ENCODE measurements at regions not wholly inside any gene's neighbourhood (a gene's known extent, or its start where the extent isn't known, plus 50 kb on each side); places are given as distances from the start of the nearest gene placed in this dataset.

GRCh38 chr2:60214626-60214875 lies 338.9 kb downstream of the BCL11A start:
- no peaks in the 10 kb centered on the region for H3K36me3 ChIP-seq (ENCODE audit: control insufficient read depth in 2 of 4, insufficient read depth in 4 of 4, low read length in 3 of 4)
- H2AFZ ChIP-seq (ENCODE audit: low read length): no peak overlapping the region
- ChIA-PET CTCF (ENCODE audit: partially characterized antibody) (interaction anchor here (1.5 kb wide), 1 partner anchor 367 kb away, joined by 3 read pairs; no protein-coding TSS in a partner anchor), POLR2A (ENCODE audit: partially characterized antibody) (no interaction called here)
- H3K9me3 ChIP-seq (ENCODE audit: insufficient read depth in 2 of 2, low read depth in 1 of 2, low read length in 1 of 2): no peaks in the 10 kb centered on the region
- H3K27ac ChIP-seq (ENCODE audit: low read depth, low read length): no peak overlapping the region
- H2BK15ac ChIP-seq (ENCODE audit: low read length): no peak overlapping the region
- H2AK5ac ChIP-seq (ENCODE audit: low read depth, low read length): no peak overlapping the region
- H3K4me1 ChIP-seq (replicated peaks in 1 of 4; ENCODE audit: control insufficient read depth in 3 of 4, insufficient read depth in 4 of 4, low read length in 3 of 4): peaks cover 0 to 5% (median 2%) of the 10 kb centered on the region in 4 experiments; a peak in 3 of 7 replicates
- no peak overlapping the region for H4K91ac ChIP-seq (replicated peaks; ENCODE audit: insufficient read length, low read length)
- H4K5ac ChIP-seq (ENCODE audit: insufficient read length, low read depth, low read length): no peak overlapping the region
- H2BK12ac ChIP-seq (ENCODE audit: low read depth, low read length): no peak overlapping the region
- no peak for FAIRE-seq
- H3K4me2 ChIP-seq (ENCODE audit: insufficient read depth in 1 of 2, low read depth in 2 of 2, low read length in 2 of 2): no peak overlapping the region
- no peak for DNase-seq (ENCODE audit: low read depth in 1 of 2, low spot score in 2 of 2)
- no peak overlapping the region for H2BK120ac ChIP-seq (replicated peaks; ENCODE audit: low read depth, low read length)
- no peak overlapping the region for H3K4ac ChIP-seq (replicated peaks; ENCODE audit: insufficient read length, low read depth, low read length)
- no peak overlapping the region for H3K4me3 ChIP-seq (ENCODE audit: extremely low read depth in 1 of 4, insufficient read depth in 2 of 4, low read depth in 3 of 4, low read length in 4 of 4)
- H3K56ac ChIP-seq (replicated peaks; ENCODE audit: insufficient read length, low read depth, low read length): no peak overlapping the region
- no peak overlapping the region for H3K9ac ChIP-seq (replicated peaks in 1 of 4; ENCODE audit: extremely low read depth in 1 of 4, low read depth in 3 of 4, low read length in 3 of 4)
- H3K18ac ChIP-seq (ENCODE audit: extremely low read depth, low read length): no peak overlapping the region
- no peak overlapping the region for H2BK5ac ChIP-seq (ENCODE audit: low read depth, low read length)
- H3K27me3 ChIP-seq (replicated peaks in 1 of 4; ENCODE audit: control insufficient read depth in 3 of 4, extremely low read depth in 1 of 4, insufficient read depth in 3 of 4, low read length in 3 of 4): no peaks in the 10 kb centered on the region; a peak in 1 of 7 replicates
- H2BK20ac ChIP-seq (ENCODE audit: low read length): no peak overlapping the region
- no peak overlapping the region for H3K23ac ChIP-seq (ENCODE audit: insufficient read length)
- no peak overlapping the region for H4K8ac ChIP-seq (ENCODE audit: extremely low read depth, insufficient read depth, low read length)
- no peaks in the 10 kb centered on the region for H3K79me2 ChIP-seq (ENCODE audit: control insufficient read depth in 1 of 2, insufficient read depth in 2 of 2, low read length in 2 of 2)
- H3K79me1 ChIP-seq (ENCODE audit: low read depth, low read length): no peaks in the 10 kb centered on the region
- H3K23me2 ChIP-seq (ENCODE audit: low read depth, low read length): no peaks in the 10 kb centered on the region
- no peak overlapping the region for H3K14ac ChIP-seq (ENCODE audit: insufficient read length)
- TF ChIP-seq HDAC2 (IDR thresholded peaks at IDR 0.05; ENCODE audit: borderline replicate concordance in 1 of 2, low read depth in 2 of 2, low read length in 2 of 2): no peak
- TF ChIP-seq BACH1 (IDR thresholded peaks at IDR 0.05; ENCODE audit: low read length): no peak
- TF ChIP-seq TBP (IDR thresholded peaks at IDR 0.05; ENCODE audit: low read depth, low read length): no peak
- TF ChIP-seq RAD21 (IDR thresholded peaks at IDR 0.05 in 1 of 2, conservative IDR thresholded peaks at IDR 0.05 in 1 of 2; ENCODE audit: low read depth in 2 of 2, low read length in 2 of 2): no peak
- TF ChIP-seq YY1 (IDR thresholded peaks at IDR 0.05; ENCODE audit: low read depth, low read length): no peak
- TF ChIP-seq GTF2F1 (IDR thresholded peaks at IDR 0.05; ENCODE audit: borderline replicate concordance, low read depth, low read length): no peak
- H4K20me1 ChIP-seq (replicated peaks in 1 of 2; ENCODE audit: control insufficient read depth in 1 of 2, insufficient read depth in 2 of 2, low read length in 2 of 2): no peaks in the 10 kb centered on the region
